ENCODE measurements at regions not wholly inside any gene's neighbourhood (a gene's known extent, or its start where the extent isn't known, plus 50 kb on each side); places are given as distances from the start of the nearest gene placed in this dataset.
"Not testable (repeated sequence)": the region's sequence is repeated elsewhere in the genome, so short reads cannot be mapped to it uniquely, and the experiment has no call there.

DNA sequence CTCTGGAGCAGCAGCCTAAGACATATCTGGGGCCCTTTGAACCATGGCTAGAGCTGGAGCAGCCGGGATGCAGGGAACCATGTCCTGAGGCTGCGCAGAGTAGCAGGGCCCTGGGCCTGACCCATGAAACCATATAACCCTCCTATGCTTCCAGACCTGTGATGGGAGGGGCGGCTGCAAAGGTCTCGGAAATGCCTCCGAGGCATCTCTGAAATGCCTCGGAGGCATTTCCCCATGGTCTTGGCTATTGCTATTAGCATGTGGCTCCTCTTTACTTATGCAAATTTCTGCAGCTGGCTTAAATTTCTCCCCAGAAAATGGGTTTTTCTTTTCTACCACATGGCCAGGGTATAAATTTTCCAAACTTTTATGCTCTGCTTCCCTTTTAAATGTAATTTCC lies 302.1 kb upstream of the NOTCH2NLA start:
- not testable (repeated sequence) for TF ChIP-seq ZNF274 (IDR thresholded peaks at IDR 0.05; ENCODE audit: low read depth, low read length); YY1 (IDR thresholded peaks at IDR 0.05; ENCODE audit: insufficient read depth, insufficient read length); SUZ12 (IDR thresholded peaks at IDR 0.05; ENCODE audit: extremely low read depth, insufficient read depth, insufficient read length)
